K562 (cell line): ENCODE measurements at regions not wholly inside any gene's neighbourhood (a gene's known extent, or its start where the extent isn't known, plus 50 kb on each side); places are given as distances from the start of the nearest gene placed in this dataset.

Experiments
- ATAC-seq: fragments of 200-7000 bp; cut with Tn5 transposase; 3 replicates; pipeline ENCODE4 v1.9.1; 2020; ENCODE audit warnings: moderate library complexity
- BruUV-seq: library from RNA; stranded (reverse); fragments of 400-500 nt; replicated peaks from 2 replicates; lab custom pipeline; 2021; lab: Mats Ljungman, UMichigan
- CTCF ChIA-PET: fragments of 300-600 bp; formaldehyde crosslinking; extraction: SDS; loops from one replicate; lab custom pipeline; 2021; ENCODE audit warnings: low intra/inter-chr PET ratio; lab: Yijun Ruan, JAX
- POLR2A ChIA-PET: fragments of 300-600, 350-650 bp; sonication (Branson Sonifier 250); formaldehyde crosslinking; extraction: SDS; loops from one replicate; lab custom pipeline; 2021; ENCODE audit warnings: antibody characterized with exemption, inconsistent platforms; lab: Yijun Ruan, JAX
- DNase-seq, 4 experiments: peaks; one replicate each; pipeline versions ENCODE4 v3.0.0 to v3.0.0-alpha.2; 2011 to 2018; ENCODE audit warnings: low spot score in 3 of 4, mixed read lengths in 3 of 4; ENCODE audit errors: extremely low read depth in 1 of 4
- FAIRE-seq: peaks from 2 replicates; lab custom pipeline; 2011; peaks lifted over from hg19 to GRCh38; lab: Jason Lieb, UNC
- H2AFZ ChIP-seq: 2 replicates; pipeline ENCODE4 v1.6.0; 2011; ENCODE audit warnings: low read depth, low read length, control low read depth, inconsistent platforms
- H3K27ac ChIP-seq: fragments of 200-600 bp; 3 replicates; pipeline ENCODE4 v1.8.0; 2011; ENCODE audit warnings: low read depth, mild to moderate bottlenecking, control low read depth, inconsistent platforms, low read length, moderate library complexity, mixed read lengths; ENCODE audit errors: extremely low read depth
- H3K27me3 ChIP-seq, 2 experiments: fragments of 300-600 bp in 1 of 2; 2 replicates in 1 of 2; 3 replicates in 1 of 2; pipeline versions ENCODE4 v1.6.0 to v1.8.0; 2011; ENCODE audit warnings: inconsistent platforms in 2 of 2, low read length in 2 of 2, mild to moderate bottlenecking in 1 of 2, mixed read lengths in 1 of 2, moderate library complexity in 1 of 2; ENCODE audit not compliant: control insufficient read depth in 2 of 2, insufficient read depth in 2 of 2
- H3K36me3 ChIP-seq: fragments of 300-600 bp; 3 replicates; pipeline ENCODE4 v1.8.0; 2011; ENCODE audit warnings: mild to moderate bottlenecking, low read length, inconsistent platforms; ENCODE audit not compliant: control insufficient read depth, insufficient read depth
- H3K4me1 ChIP-seq, 2 experiments: fragments of 200-600 bp in 1 of 2; replicated peaks in 1 of 2; 2 replicates in 1 of 2; 3 replicates in 1 of 2; pipeline versions ENCODE4 v1.5.1 to v1.8.0; 2011; ENCODE audit warnings: inconsistent platforms in 2 of 2, low read length in 2 of 2, mild to moderate bottlenecking in 1 of 2, mixed read lengths in 1 of 2, moderate library complexity in 1 of 2; ENCODE audit not compliant: control insufficient read depth in 2 of 2, insufficient read depth in 2 of 2
- H3K4me2 ChIP-seq: 2 replicates; pipeline ENCODE4 v1.6.1; 2011; ENCODE audit warnings: low read length, control low read depth, inconsistent platforms, mixed read lengths; ENCODE audit not compliant: insufficient read depth
- H3K4me3 ChIP-seq: fragments of 200-600 bp; sonication (generic), shearing (Covaris generic); 2 replicates; pipeline ENCODE4 v1.5.1; 2016; ENCODE audit warnings: control low read depth, inconsistent platforms
- H3K79me2 ChIP-seq: fragments of 200-600 bp; 3 replicates; pipeline ENCODE4 v1.8.0; 2011; ENCODE audit warnings: low read length, inconsistent platforms; ENCODE audit not compliant: control insufficient read depth, insufficient read depth
- H3K9ac ChIP-seq, 2 experiments: 2 replicates each; pipeline versions ENCODE4 v1.6.0 to v1.6.1; 2011; ENCODE audit warnings: low read depth in 2 of 2, low read length in 2 of 2, control low read depth in 1 of 2, inconsistent platforms in 1 of 2, mild to moderate bottlenecking in 1 of 2, mixed read lengths in 1 of 2; ENCODE audit not compliant: insufficient read depth in 1 of 2
- H3K9me1 ChIP-seq: one replicate; pipeline ENCODE4 v1.6.0; 2011; ENCODE audit warnings: inconsistent platforms, mild to moderate bottlenecking, low read length, moderate library complexity; ENCODE audit not compliant: control insufficient read depth, insufficient read depth
- H3K9me3 ChIP-seq: replicated peaks from 2 replicates; pipeline ENCODE4 v1.5.1; 2011; ENCODE audit warnings: low read depth, low read length, inconsistent platforms; ENCODE audit not compliant: control insufficient read depth, insufficient read depth
- H4K20me1 ChIP-seq: replicated peaks from 2 replicates; pipeline ENCODE4 v1.6.1; 2011; ENCODE audit warnings: low read length, inconsistent platforms, mixed read lengths; ENCODE audit not compliant: control insufficient read depth, insufficient read depth
- HCFC1 ChIP-seq: IDR thresholded peaks from 2 replicates; pipeline ENCODE4 v1.6.1; 2012; ENCODE audit warnings: low read depth, low read length, improper control_type of control experiment
- MTA2 ChIP-seq: fragments of 450-650 bp; IDR thresholded peaks from 2 replicates; pipeline ENCODE4 v1.6.1; 2016; ENCODE audit warnings: low read depth
- MTA3 ChIP-seq: fragments of 450-650 bp; formaldehyde crosslinking; IDR thresholded peaks from 2 replicates; pipeline ENCODE4 v1.6.1; 2017; ENCODE audit warnings: mild to moderate bottlenecking, borderline replicate concordance
- NR2C2 ChIP-seq, 2 experiments: fragments of 200-800 bp in 1 of 2; sonication (Bioruptor generic) in 1 of 2; sonication (generic) in 1 of 2; formaldehyde crosslinking in 1 of 2; IDR thresholded peaks; 2 replicates each; pipeline versions ENCODE4 v1.6.1 to v1.8.0; 2016 to 2022; ENCODE audit warnings: mild to moderate bottlenecking in 1 of 2, missing compliant biosample characterization in 1 of 2, missing genetic modification characterization in 1 of 2, missing genetic modification reagents in 1 of 2
- WGBS: fragments of 100-300 bp; shearing (Covaris generic); methylation state at CpG from one replicate; pipeline ENCODE4 v1.1.6; 2016; ENCODE audit warnings: low coverage, mixed read lengths; ENCODE audit not compliant: insufficient coverage; ENCODE audit errors: missing lambda C conversion rate; 5-methylcytosine and 5-hydroxymethylcytosine counted together
- in situ Hi-C: fragments of 300-500 bp; cut with MboI; formaldehyde crosslinking; loops from 4 replicates; pipeline ENCODE4 v1.15.0; 2018; ENCODE audit warnings: inconsistent platforms, mixed read lengths
- intact Hi-C: fragments of 100-400 bp; cut with micrococcal nuclease; formaldehyde crosslinking; loops from 2 replicates; pipeline ENCODE4 v1.14.2; 2022
- TF ChIP-seq, protein P1 (sequence below): fragments of 450-650 bp; IDR thresholded peaks from 2 replicates; pipeline ENCODE4 v1.6.1; 2017; ENCODE audit warnings: antibody characterized with exemption
- TF ChIP-seq, protein P2 (sequence below): sonication (generic); formaldehyde crosslinking; IDR thresholded peaks from 2 replicates; pipeline ENCODE4 v1.8.0; 2022; ENCODE audit warnings: mild to moderate bottlenecking, missing genetic modification reagents
- TF ChIP-seq, protein P3 (sequence below): fragments of 450-650 bp; IDR thresholded peaks from 2 replicates; pipeline ENCODE4 v1.6.1; 2017; ENCODE audit warnings: antibody characterized with exemption, mild to moderate bottlenecking

DNA sequence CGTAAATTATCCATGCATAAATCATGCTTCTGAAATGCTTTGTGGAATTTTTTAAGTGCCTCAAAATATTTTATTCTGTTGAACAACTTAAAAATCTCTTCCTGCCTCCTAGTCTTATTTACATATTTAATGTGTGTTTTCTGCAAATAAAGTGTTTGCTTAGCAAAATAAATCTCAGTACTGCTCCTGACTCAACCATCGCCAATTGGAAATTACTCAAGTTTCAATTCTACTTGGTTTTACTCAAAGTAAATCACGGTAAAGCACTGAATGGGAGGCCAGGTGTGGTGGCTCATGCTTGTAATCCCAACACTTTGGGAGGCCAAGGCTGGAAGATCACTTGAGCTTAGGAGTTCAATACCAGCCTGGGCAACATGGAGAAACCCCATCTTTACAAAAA, 152.2 kb upstream of the NR5A2 start:
- POLR2A ChIA-PET = no interaction called here
- Histone ChIP-seq H3K4me3 (no peak overlapping the region), H3K9me3 (no peaks in the 10 kb centered on the region), H3K36me3 (no peaks in the 10 kb centered on the region), H3K9ac (no peak overlapping the region), H2AFZ (no peak overlapping the region), H3K79me2 (no peaks in the 10 kb centered on the region), H3K4me1 (no peaks in the 10 kb centered on the region), H3K27ac (no peak overlapping the region), H4K20me1 (no peaks in the 10 kb centered on the region), H3K27me3 (no peaks in the 10 kb centered on the region), H3K9me1 (no peaks in the 10 kb centered on the region), H3K4me2 (no peak overlapping the region)
- 0% methylated on average over 3 of the region's 3 CpGs for WGBS
- DNase-seq = no peak
- in situ Hi-C loops (no loop called here), intact Hi-C loops (no loop called here)
- TF ChIP-seq HCFC1 (no peak), MTA2 (no peak), MTA3 (no peak), NR2C2 (CRISPR knock-in tag; IDR thresholded peaks at IDR 0.05) (no peak), NR2C2 (tag; IDR thresholded peaks at IDR 0.05) (no peak)
- TF ChIP-seq, protein P1, sequence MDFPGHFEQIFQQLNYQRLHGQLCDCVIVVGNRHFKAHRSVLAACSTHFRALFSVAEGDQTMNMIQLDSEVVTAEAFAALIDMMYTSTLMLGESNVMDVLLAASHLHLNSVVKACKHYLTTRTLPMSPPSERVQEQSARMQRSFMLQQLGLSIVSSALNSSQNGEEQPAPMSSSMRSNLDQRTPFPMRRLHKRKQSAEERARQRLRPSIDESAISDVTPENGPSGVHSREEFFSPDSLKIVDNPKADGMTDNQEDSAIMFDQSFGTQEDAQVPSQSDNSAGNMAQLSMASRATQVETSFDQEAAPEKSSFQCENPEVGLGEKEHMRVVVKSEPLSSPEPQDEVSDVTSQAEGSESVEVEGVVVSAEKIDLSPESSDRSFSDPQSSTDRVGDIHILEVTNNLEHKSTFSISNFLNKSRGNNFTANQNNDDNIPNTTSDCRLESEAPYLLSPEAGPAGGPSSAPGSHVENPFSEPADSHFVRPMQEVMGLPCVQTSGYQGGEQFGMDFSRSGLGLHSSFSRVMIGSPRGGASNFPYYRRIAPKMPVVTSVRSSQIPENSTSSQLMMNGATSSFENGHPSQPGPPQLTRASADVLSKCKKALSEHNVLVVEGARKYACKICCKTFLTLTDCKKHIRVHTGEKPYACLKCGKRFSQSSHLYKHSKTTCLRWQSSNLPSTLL = no peak
- TF ChIP-seq, protein P2, sequence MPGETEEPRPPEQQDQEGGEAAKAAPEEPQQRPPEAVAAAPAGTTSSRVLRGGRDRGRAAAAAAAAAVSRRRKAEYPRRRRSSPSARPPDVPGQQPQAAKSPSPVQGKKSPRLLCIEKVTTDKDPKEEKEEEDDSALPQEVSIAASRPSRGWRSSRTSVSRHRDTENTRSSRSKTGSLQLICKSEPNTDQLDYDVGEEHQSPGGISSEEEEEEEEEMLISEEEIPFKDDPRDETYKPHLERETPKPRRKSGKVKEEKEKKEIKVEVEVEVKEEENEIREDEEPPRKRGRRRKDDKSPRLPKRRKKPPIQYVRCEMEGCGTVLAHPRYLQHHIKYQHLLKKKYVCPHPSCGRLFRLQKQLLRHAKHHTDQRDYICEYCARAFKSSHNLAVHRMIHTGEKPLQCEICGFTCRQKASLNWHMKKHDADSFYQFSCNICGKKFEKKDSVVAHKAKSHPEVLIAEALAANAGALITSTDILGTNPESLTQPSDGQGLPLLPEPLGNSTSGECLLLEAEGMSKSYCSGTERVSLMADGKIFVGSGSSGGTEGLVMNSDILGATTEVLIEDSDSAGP (CRISPR knock-in tag) = no peak
- TF ChIP-seq, protein P3, sequence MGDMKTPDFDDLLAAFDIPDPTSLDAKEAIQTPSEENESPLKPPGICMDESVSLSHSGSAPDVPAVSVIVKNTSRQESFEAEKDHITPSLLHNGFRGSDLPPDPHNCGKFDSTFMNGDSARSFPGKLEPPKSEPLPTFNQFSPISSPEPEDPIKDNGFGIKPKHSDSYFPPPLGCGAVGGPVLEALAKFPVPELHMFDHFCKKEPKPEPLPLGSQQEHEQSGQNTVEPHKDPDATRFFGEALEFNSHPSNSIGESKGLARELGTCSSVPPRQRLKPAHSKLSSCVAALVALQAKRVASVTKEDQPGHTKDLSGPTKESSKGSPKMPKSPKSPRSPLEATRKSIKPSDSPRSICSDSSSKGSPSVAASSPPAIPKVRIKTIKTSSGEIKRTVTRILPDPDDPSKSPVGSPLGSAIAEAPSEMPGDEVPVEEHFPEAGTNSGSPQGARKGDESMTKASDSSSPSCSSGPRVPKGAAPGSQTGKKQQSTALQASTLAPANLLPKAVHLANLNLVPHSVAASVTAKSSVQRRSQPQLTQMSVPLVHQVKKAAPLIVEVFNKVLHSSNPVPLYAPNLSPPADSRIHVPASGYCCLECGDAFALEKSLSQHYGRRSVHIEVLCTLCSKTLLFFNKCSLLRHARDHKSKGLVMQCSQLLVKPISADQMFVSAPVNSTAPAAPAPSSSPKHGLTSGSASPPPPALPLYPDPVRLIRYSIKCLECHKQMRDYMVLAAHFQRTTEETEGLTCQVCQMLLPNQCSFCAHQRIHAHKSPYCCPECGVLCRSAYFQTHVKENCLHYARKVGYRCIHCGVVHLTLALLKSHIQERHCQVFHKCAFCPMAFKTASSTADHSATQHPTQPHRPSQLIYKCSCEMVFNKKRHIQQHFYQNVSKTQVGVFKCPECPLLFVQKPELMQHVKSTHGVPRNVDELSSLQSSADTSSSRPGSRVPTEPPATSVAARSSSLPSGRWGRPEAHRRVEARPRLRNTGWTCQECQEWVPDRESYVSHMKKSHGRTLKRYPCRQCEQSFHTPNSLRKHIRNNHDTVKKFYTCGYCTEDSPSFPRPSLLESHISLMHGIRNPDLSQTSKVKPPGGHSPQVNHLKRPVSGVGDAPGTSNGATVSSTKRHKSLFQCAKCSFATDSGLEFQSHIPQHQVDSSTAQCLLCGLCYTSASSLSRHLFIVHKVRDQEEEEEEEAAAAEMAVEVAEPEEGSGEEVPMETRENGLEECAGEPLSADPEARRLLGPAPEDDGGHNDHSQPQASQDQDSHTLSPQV = no peak
- ATAC-seq = no peak
- CTCF ChIA-PET = no interaction called here
- no TSS peak for BruUV-seq
- FAIRE-seq = peak; percentile 37
